PC-9 (cell line): ENCODE measurements at regions not wholly inside any gene's neighbourhood (a gene's known extent, or its start where the extent isn't known, plus 50 kb on each side); places are given as distances from the start of the nearest gene placed in this dataset.

Experiments
- BruUV-seq: library from RNA; stranded (reverse); fragments of 400-500 nt; replicated peaks from 2 replicates; lab custom pipeline; 2021; lab: Mats Ljungman, UMichigan
- CTCF ChIA-PET: fragments of 300-600 bp; sonication (Branson Sonifier 250); formaldehyde crosslinking; loops from one replicate; lab custom pipeline; 2022; ENCODE audit warnings: antibody characterized with exemption; lab: Charles Lee
- POLR2A ChIA-PET: fragments of 300-600 bp; sonication (Branson Sonifier 250); formaldehyde crosslinking; loops from one replicate; lab custom pipeline; 2022; ENCODE audit warnings: antibody characterized with exemption; ENCODE audit not compliant: unreplicated experiment; lab: Charles Lee
- DNase-seq, 2 experiments: peaks; one replicate each; pipeline versions ENCODE4 v3.0.0 to v3.0.0-alpha.2; 2015 to 2022; ENCODE audit warnings: mixed read lengths in 1 of 2
- H2AFZ ChIP-seq: fragments of 200-600 bp; sonication (generic); 2 replicates; pipeline ENCODE4 v1.8.1; 2017; ENCODE audit warnings: antibody characterized with exemption
- H3F3A ChIP-seq: fragments of 200-600 bp; sonication (generic); 2 replicates; pipeline ENCODE4 v1.8.1; 2017; ENCODE audit warnings: antibody characterized with exemption, mild to moderate bottlenecking, low read depth; ENCODE audit not compliant: insufficient read depth
- H3K27ac ChIP-seq: fragments of 200-600 bp; sonication (generic); 2 replicates; pipeline ENCODE4 v1.6.1; 2016; ENCODE audit warnings: mixed run types
- H3K27me3 ChIP-seq: fragments of 200-600 bp; sonication (generic); 2 replicates; pipeline ENCODE4 v1.6.1; 2016; ENCODE audit warnings: low read depth, mixed run types; ENCODE audit not compliant: insufficient read depth
- H3K36me3 ChIP-seq: fragments of 200-600 bp; sonication (generic); 2 replicates; pipeline ENCODE4 v1.6.1; 2016; ENCODE audit warnings: low read depth, mixed run types
- H3K4me1 ChIP-seq: fragments of 200-600 bp; sonication (generic); replicated peaks from 2 replicates; pipeline ENCODE4 v1.6.1; 2016; ENCODE audit warnings: mixed run types; ENCODE audit not compliant: insufficient read depth
- H3K4me2 ChIP-seq: fragments of 200-600 bp; sonication (generic); 2 replicates; pipeline ENCODE4 v1.6.1; 2017; ENCODE audit warnings: mixed run types
- H3K4me3 ChIP-seq: fragments of 200-600 bp; sonication (generic); 2 replicates; pipeline ENCODE4 v1.6.1; 2016; ENCODE audit warnings: mixed run types
- H3K79me2 ChIP-seq: fragments of 200-600 bp; sonication (generic); 2 replicates; pipeline ENCODE4 v1.6.1; 2017; ENCODE audit warnings: low read depth, mixed run types
- H3K9me2 ChIP-seq: fragments of 200-600 bp; sonication (generic); 2 replicates; pipeline ENCODE4 v1.8.1; 2017; ENCODE audit warnings: mild to moderate bottlenecking; ENCODE audit not compliant: insufficient read depth
- H3K9me3 ChIP-seq: fragments of 200-600 bp; sonication (generic); 2 replicates; pipeline ENCODE4 v1.8.1; 2016; ENCODE audit warnings: low read depth; ENCODE audit not compliant: insufficient read depth
- H4K20me1 ChIP-seq: fragments of 200-600 bp; sonication (generic); 2 replicates; pipeline ENCODE4 v1.8.1; 2017; ENCODE audit not compliant: insufficient read depth
- EZH2 ChIP-seq: fragments of 200-600 bp; sonication (generic); IDR thresholded peaks from 2 replicates; pipeline ENCODE4 v1.8.0; 2017; ENCODE audit warnings: antibody characterized with exemption, low read depth
- intact Hi-C: fragments of 100-400 bp; cut with micrococcal nuclease; formaldehyde crosslinking; loops from one replicate; pipeline ENCODE4 v1.10.0; 2022; ENCODE audit not compliant: unreplicated experiment
- TF ChIP-seq, protein P1 (sequence below): fragments of 200-600 bp; sonication (generic); conservative IDR thresholded peaks from 2 replicates; pipeline ENCODE4 v1.6.1; 2017; ENCODE audit warnings: mixed run types, antibody characterized with exemption, mild to moderate bottlenecking, moderate library complexity

DNA sequence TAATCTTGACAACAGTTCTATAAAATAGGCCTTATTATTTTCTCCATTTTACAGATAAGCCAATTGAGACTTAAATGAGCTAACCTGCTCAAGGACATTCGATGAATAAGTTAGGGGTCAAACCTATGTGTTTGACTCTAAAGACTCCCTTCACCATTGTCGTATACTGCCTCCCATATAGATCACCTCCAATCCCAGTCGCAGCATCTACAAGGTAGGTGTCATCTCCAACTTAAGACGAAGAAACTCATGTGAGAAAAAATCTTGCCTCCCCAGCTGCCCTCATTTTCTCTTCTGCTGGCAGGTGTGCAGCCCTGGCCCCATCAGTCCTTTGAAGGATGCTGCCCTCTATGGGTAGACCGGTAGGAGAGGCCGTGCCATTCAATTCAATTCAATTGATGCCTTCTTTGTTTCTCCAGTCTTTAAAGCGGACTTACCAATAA is 75.2 kb upstream of the SMARCA2 start:
- no peaks in the 10 kb centered on the region for H3K4me1 ChIP-seq
- H3K27ac ChIP-seq: no peak overlapping the region
- H3K9me3 ChIP-seq: no peaks in the 10 kb centered on the region
- H3K36me3 ChIP-seq: no peaks in the 10 kb centered on the region
- H3K4me3 ChIP-seq: no peak overlapping the region
- DNase-seq: no peak
- H2AFZ ChIP-seq: no peak overlapping the region
- no peaks in the 10 kb centered on the region for H3F3A ChIP-seq
- CTCF ChIA-PET: no interaction called here
- TF ChIP-seq, protein P1, sequence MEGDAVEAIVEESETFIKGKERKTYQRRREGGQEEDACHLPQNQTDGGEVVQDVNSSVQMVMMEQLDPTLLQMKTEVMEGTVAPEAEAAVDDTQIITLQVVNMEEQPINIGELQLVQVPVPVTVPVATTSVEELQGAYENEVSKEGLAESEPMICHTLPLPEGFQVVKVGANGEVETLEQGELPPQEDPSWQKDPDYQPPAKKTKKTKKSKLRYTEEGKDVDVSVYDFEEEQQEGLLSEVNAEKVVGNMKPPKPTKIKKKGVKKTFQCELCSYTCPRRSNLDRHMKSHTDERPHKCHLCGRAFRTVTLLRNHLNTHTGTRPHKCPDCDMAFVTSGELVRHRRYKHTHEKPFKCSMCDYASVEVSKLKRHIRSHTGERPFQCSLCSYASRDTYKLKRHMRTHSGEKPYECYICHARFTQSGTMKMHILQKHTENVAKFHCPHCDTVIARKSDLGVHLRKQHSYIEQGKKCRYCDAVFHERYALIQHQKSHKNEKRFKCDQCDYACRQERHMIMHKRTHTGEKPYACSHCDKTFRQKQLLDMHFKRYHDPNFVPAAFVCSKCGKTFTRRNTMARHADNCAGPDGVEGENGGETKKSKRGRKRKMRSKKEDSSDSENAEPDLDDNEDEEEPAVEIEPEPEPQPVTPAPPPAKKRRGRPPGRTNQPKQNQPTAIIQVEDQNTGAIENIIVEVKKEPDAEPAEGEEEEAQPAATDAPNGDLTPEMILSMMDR: peak; percentile 53
- no peak for TF ChIP-seq EZH2
- BruUV-seq: no TSS peak
- H4K20me1 ChIP-seq: no peaks in the 10 kb centered on the region
- no peak overlapping the region for H3K4me2 ChIP-seq
- intact Hi-C loops: no loop called here
- H3K9me2 ChIP-seq: no peaks in the 10 kb centered on the region
- no peaks in the 10 kb centered on the region for H3K79me2 ChIP-seq
- POLR2A ChIA-PET: no interaction called here
- H3K27me3 ChIP-seq: no peaks in the 10 kb centered on the region; the same call in 1 of the 2 replicates

DNA sequence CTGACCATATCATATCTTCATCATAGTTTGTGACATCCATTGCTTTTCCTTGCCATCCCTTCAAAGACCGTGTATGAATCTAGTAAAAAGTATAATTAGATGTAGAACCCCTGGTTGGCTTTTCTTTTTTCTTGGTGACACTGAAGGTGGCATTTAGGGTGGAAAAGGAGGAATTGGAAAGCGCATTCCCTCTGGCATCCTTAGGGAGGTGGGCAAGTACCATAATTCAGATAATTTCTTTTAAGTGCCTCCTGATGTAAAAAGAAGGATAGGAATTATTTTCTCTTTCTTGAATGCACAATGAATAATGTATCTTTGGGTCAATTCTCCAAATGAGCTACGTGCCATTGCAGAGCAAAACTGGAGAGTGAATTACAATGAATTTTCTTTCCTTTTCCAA is 73.2 kb upstream of the SMARCA2 start:
- Histone ChIP-seq H3K4me3 (no peak overlapping the region), H3K36me3 (no peaks in the 10 kb centered on the region), H3K27ac (no peak overlapping the region), H3K4me1 (no peaks in the 10 kb centered on the region), H3F3A (no peaks in the 10 kb centered on the region), H2AFZ (no peak overlapping the region), H3K27me3 (peaks cover 2% of the 10 kb centered on the region; the same call in 1 of the 2 replicates), H3K9me2 (no peaks in the 10 kb centered on the region), H4K20me1 (no peaks in the 10 kb centered on the region), H3K79me2 (no peaks in the 10 kb centered on the region), H3K4me2 (no peak overlapping the region), H3K9me3 (no peaks in the 10 kb centered on the region)
- TF ChIP-seq, protein P1: no peak
- TF ChIP-seq EZH2: no peak
- BruUV-seq: no TSS peak
- CTCF ChIA-PET: no interaction called here
- no peak for DNase-seq
- POLR2A ChIA-PET: no interaction called here
- intact Hi-C loops: no loop called here

DNA sequence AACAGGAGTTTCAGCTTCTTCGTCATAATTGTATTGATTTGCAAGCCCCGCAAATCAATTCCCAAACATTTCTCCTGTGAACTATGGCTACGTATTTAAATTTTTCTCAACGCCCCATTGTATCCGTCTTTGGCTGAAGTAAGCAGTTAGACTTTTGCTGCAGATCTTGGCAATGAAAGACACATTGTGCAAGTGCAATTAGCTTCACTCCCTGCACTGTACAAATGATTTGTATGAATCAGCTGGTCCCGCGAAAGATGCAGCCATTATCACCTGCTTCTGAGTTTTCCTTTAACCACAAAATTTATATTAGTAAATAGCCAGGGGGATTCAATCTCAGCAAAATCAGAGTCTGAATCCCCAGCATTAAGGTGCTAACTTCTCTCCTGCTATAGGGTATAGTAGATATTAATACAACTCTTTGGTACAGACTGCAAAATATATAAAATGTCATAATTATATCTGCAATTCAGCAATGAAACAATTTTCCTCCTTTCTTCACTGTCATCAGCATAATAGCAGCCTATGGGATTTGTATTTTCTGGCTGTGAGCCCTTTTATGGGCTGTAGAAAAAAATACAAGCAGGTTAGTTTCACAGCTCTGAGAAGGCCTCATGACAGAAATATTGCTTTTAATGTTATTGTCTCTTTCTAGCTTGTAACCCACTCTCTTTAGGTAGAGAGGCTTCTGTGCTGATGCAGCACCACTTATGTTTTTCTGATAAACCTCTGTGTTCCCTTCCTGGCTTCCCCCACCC is 68.4 kb upstream of the SMARCA2 start:
- no peak for TF ChIP-seq EZH2
- TF ChIP-seq, protein P1: no peak
- Histone ChIP-seq H2AFZ (no peak overlapping the region), H3K27me3 (peaks cover 26% of the 10 kb centered on the region), H3F3A (no peaks in the 10 kb centered on the region), H3K4me3 (no peak overlapping the region), H3K27ac (no peak overlapping the region), H3K9me2 (no peaks in the 10 kb centered on the region), H3K4me2 (no peak overlapping the region), H4K20me1 (no peaks in the 10 kb centered on the region), H3K9me3 (no peaks in the 10 kb centered on the region), H3K79me2 (no peaks in the 10 kb centered on the region), H3K36me3 (no peaks in the 10 kb centered on the region), H3K4me1 (no peaks in the 10 kb centered on the region)
- no peak for DNase-seq
- intact Hi-C loops: no loop called here
- CTCF ChIA-PET: no interaction called here
- no TSS peak for BruUV-seq
- POLR2A ChIA-PET: no interaction called here
